ENCODE measurements at regions not wholly inside any gene's neighbourhood (a gene's known extent, or its start where the extent isn't known, plus 50 kb on each side); places are given as distances from the start of the nearest gene placed in this dataset.

- TF ChIP-seq CTCF (IDR thresholded peaks at IDR 0.05; ENCODE audit: low read length) (no peak), EZH2phosphoT487 (IDR thresholded peaks at IDR 0.05; ENCODE audit: low read length) (no peak)
Measured at GRCh38 chr2:14023558-14023957, 609.0 kb upstream of the LRATD1 start.
